B cell (primary cell): ENCODE measurements at regions not wholly inside any gene's neighbourhood (a gene's known extent, or its start where the extent isn't known, plus 50 kb on each side); places are given as distances from the start of the nearest gene placed in this dataset.

Experiments used
- EZH2 ChIP-seq: IDR thresholded peaks from 2 replicates; pipeline ENCODE4 v1.6.1; 2012; ENCODE audit warnings: borderline replicate concordance, low read depth, mild to moderate bottlenecking, moderate library complexity, low read length; ENCODE audit not compliant: insufficient read depth, poor library complexity, severe bottlenecking
- TF ChIP-seq, protein P1 (sequence below): fragments of 200-600 bp; IDR thresholded peaks from one replicate; pipeline ENCODE4 v1.8.0; 2022; ENCODE audit warnings: antibody characterized with exemption, mild to moderate bottlenecking

DNA sequence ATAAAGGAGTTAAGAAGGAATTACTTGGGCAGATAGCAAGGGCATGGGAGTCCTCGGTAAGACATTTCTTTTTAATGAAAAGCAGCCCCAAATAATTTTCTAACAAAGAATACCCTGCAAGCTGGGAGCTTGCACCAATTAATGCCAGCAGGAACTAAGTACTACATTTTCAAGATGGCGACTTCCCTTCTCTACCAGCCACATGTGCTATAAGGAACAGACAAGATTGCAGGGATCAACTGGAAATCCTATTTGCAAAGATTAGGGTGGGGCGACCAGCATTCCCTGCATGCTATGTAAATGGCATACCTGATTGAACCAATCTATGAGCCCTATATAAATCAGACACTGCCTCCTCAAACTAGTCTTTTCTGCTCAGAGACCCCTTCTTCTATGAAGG lies 827.5 kb downstream of the ADCYAP1 start:
- no peak for TF ChIP-seq EZH2
- TF ChIP-seq, protein P1, sequence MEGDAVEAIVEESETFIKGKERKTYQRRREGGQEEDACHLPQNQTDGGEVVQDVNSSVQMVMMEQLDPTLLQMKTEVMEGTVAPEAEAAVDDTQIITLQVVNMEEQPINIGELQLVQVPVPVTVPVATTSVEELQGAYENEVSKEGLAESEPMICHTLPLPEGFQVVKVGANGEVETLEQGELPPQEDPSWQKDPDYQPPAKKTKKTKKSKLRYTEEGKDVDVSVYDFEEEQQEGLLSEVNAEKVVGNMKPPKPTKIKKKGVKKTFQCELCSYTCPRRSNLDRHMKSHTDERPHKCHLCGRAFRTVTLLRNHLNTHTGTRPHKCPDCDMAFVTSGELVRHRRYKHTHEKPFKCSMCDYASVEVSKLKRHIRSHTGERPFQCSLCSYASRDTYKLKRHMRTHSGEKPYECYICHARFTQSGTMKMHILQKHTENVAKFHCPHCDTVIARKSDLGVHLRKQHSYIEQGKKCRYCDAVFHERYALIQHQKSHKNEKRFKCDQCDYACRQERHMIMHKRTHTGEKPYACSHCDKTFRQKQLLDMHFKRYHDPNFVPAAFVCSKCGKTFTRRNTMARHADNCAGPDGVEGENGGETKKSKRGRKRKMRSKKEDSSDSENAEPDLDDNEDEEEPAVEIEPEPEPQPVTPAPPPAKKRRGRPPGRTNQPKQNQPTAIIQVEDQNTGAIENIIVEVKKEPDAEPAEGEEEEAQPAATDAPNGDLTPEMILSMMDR = no peak
